GM23338 (cell line): ENCODE measurements at regions not wholly inside any gene's neighbourhood (a gene's known extent, or its start where the extent isn't known, plus 50 kb on each side); places are given as distances from the start of the nearest gene placed in this dataset.

Experiments used
- CREB1 ChIP-seq: fragments of 250-450 bp; sonication (Bioruptor Pico); IDR thresholded peaks from 2 replicates; pipeline ENCODE4 v1.5.0; 2020; ENCODE audit warnings: low read depth, mild to moderate bottlenecking, moderate library complexity
- CTCF ChIP-seq, 2 experiments: fragments of 200-600 bp in 1 of 2; sonication (generic) in 1 of 2; conservative IDR thresholded peaks; 2 replicates each; pipeline versions ENCODE4 v1.5.1 to v1.6.1; 2016 to 2017; ENCODE audit warnings: antibody characterized with exemption in 2 of 2, low read depth in 2 of 2, mild to moderate bottlenecking in 2 of 2, moderate library complexity in 1 of 2
- ETS1 ChIP-seq: IDR thresholded peaks from 2 replicates; pipeline ENCODE4 v1.6.1; 2016; ENCODE audit warnings: antibody characterized with exemption
- EZH2 ChIP-seq: fragments of 200-600 bp; sonication (generic); IDR thresholded peaks from one replicate; pipeline ENCODE4 v1.8.0; 2017; ENCODE audit warnings: antibody characterized with exemption, mild to moderate bottlenecking, low read depth; ENCODE audit not compliant: unreplicated experiment
- EZH2phosphoT487 ChIP-seq: fragments of 200-600 bp; sonication (generic); IDR thresholded peaks from one replicate; pipeline ENCODE4 v1.8.1; 2018; ENCODE audit warnings: antibody characterized with exemption; ENCODE audit not compliant: unreplicated experiment
- JUNB ChIP-seq: IDR thresholded peaks from one replicate; pipeline ENCODE4 v1.6.1; 2016; ENCODE audit warnings: antibody characterized with exemption; ENCODE audit not compliant: unreplicated experiment
- NANOG ChIP-seq: IDR thresholded peaks from 2 replicates; pipeline ENCODE4 v1.6.1; 2016; ENCODE audit warnings: antibody characterized with exemption, borderline replicate concordance
- POLR2AphosphoS5 ChIP-seq: IDR thresholded peaks from 2 replicates; pipeline ENCODE4 v1.6.1; 2016; ENCODE audit warnings: antibody characterized with exemption, low read depth
- REST ChIP-seq: IDR thresholded peaks from one replicate; pipeline ENCODE4 v1.6.1; 2018; ENCODE audit warnings: antibody characterized with exemption; ENCODE audit not compliant: unreplicated experiment
- STAT1 ChIP-seq: IDR thresholded peaks from one replicate; pipeline ENCODE4 v1.6.1; 2016; ENCODE audit warnings: antibody characterized with exemption; ENCODE audit not compliant: unreplicated experiment
- ZNF462 ChIP-seq: fragments of 250-450 bp; sonication (Bioruptor Pico); IDR thresholded peaks from 2 replicates; pipeline ENCODE4 v1.5.0; 2020; ENCODE audit warnings: mild to moderate bottlenecking, moderate library complexity

GRCh38 chr2:236395067-236395466 is 130.9 kb upstream of the ASB18 start:
- no peak for TF ChIP-seq CTCF (conservative IDR thresholded peaks at IDR 0.05; ENCODE audit: low read depth in 2 of 2)
- TF ChIP-seq EZH2 = no peak
- no peak for TF ChIP-seq CREB1
- no peak for TF ChIP-seq NANOG
- TF ChIP-seq POLR2AphosphoS5 = no peak
- TF ChIP-seq REST = no peak
- no peak for TF ChIP-seq ZNF462 (CRISPR knock-in tag)
- TF ChIP-seq EZH2phosphoT487 = no peak
- no peak for TF ChIP-seq ETS1
- TF ChIP-seq STAT1 = no peak
- no peak for TF ChIP-seq JUNB
